GM19395 (cell line): ENCODE measurements at regions not wholly inside any gene's neighbourhood (a gene's known extent, or its start where the extent isn't known, plus 50 kb on each side); places are given as distances from the start of the nearest gene placed in this dataset.
"Not testable (repeated sequence)": the region's sequence is repeated elsewhere in the genome, so short reads cannot be mapped to it uniquely, and the experiment has no call there.

ENCODE experiments used
- ATAC-seq: cut with Tn5 transposase; IDR thresholded peaks from one replicate; pipeline ENCODE4 v1.9.1; 2021; ENCODE audit warnings: mild to moderate bottlenecking, moderate library complexity; ENCODE audit not compliant: unreplicated experiment

- ATAC-seq: not testable (repeated sequence)
Measured at GRCh38 chr7:116373229-116373628, 126.3 kb upstream of the CAV2 start.

- ATAC-seq: no peak
Measured at GRCh38 chr7:116377721-116378120, 121.8 kb upstream of the CAV2 start.

GRCh38 chr7:116380025-116380424 lies 119.5 kb upstream of the CAV2 start:
- ATAC-seq: no peak

- ATAC-seq: no peak
Measured at GRCh38 chr7:116382375-116382774, 117.2 kb upstream of the CAV2 start.

- ATAC-seq: no peak
Measured at GRCh38 chr7:116384936-116385635, 114.5 kb upstream of the CAV2 start.

GRCh38 chr7:116386674-116387073 lies 112.9 kb upstream of the CAV2 start:
- ATAC-seq: no peak

- ATAC-seq: no peak
Measured at GRCh38 chr7:116390363-116390762, 109.2 kb upstream of the CAV2 start.

GRCh38 chr7:116392806-116393205 lies 106.7 kb upstream of the CAV2 start:
- ATAC-seq: no peak

- ATAC-seq: no peak
Measured at GRCh38 chr7:116393654-116394053, 105.9 kb upstream of the CAV2 start.

- no peak for ATAC-seq
Measured at GRCh38 chr7:116394106-116394505, 105.4 kb upstream of the CAV2 start.

GRCh38 chr7:116395141-116395791 lies 104.3 kb upstream of the CAV2 start:
- ATAC-seq: no peak

GRCh38 chr7:116398672-116399071 lies 100.9 kb upstream of the CAV2 start:
- no peak for ATAC-seq

GRCh38 chr7:116399819-116400218 lies 99.7 kb upstream of the CAV2 start:
- ATAC-seq: no peak

GRCh38 chr7:116400522-116400921 lies 99.0 kb upstream of the CAV2 start:
- ATAC-seq: no peak

- ATAC-seq: no peak
Measured at GRCh38 chr7:116401711-116402110, 97.8 kb upstream of the CAV2 start.

GRCh38 chr7:116403265-116403664 lies 96.3 kb upstream of the CAV2 start:
- no peak for ATAC-seq

- no peak for ATAC-seq
Measured at GRCh38 chr7:116404389-116404788, 95.1 kb upstream of the CAV2 start.

GRCh38 chr7:116405810-116406209 lies 93.7 kb upstream of the CAV2 start:
- ATAC-seq: no peak

GRCh38 chr7:116407165-116407564 lies 92.4 kb upstream of the CAV2 start:
- no peak for ATAC-seq

GRCh38 chr7:116408166-116408565 lies 91.4 kb upstream of the CAV2 start:
- ATAC-seq: no peak

- ATAC-seq: not testable (repeated sequence)
Measured at GRCh38 chr7:116408831-116409453, 90.6 kb upstream of the CAV2 start.

- ATAC-seq: not testable (repeated sequence)
Measured at GRCh38 chr7:116410694-116411093, 88.8 kb upstream of the CAV2 start.
